ENCODE measurements at regions not wholly inside any gene's neighbourhood (a gene's known extent, or its start where the extent isn't known, plus 50 kb on each side); places are given as distances from the start of the nearest gene placed in this dataset.

DNA sequence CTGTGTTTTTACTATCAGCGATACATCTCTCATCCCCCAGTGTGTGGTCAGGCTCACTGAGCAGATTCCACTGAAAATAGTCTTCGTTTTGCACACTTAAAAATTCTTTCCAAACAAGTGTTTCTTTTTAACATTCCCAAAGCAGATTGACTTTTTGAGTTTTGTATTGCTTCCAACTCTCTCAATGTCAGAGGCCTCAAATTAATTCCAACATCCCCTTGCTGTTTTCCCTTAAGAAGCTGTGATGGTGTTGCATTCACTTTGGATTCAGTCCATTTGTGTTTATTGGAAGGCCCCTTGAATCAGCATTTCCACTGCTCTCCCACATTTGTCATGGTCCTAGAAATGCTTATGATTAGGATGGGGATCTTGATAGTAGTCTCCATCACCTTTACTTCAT lies 228.7 kb downstream of the KCNRG start:
- TF ChIP-seq CTCF (IDR thresholded peaks at IDR 0.05) (no peak), POLR2A (IDR thresholded peaks at IDR 0.05) (no peak)

Measured in lower leg skin (tissue), 3 donors.